ENCODE measurements at regions not wholly inside any gene's neighbourhood (a gene's known extent, or its start where the extent isn't known, plus 50 kb on each side); places are given as distances from the start of the nearest gene placed in this dataset.
"Not testable (repeated sequence)": the region's sequence is repeated elsewhere in the genome, so short reads cannot be mapped to it uniquely, and the experiment has no call there.

GRCh38 chr6:14754751-14755513 lies 490.9 kb upstream of the JARID2 start:
- DNase-seq, result no peak

- DNase-seq, result no peak
Measured at GRCh38 chr6:14756340-14756739, 489.5 kb upstream of the JARID2 start.

- no peak for DNase-seq
Measured at GRCh38 chr6:14757014-14757413, 488.9 kb upstream of the JARID2 start.

GRCh38 chr6:14757418-14757817 lies 488.5 kb upstream of the JARID2 start:
- no peak for DNase-seq

- DNase-seq, result no peak
Measured at GRCh38 chr6:14758421-14759081, 487.3 kb upstream of the JARID2 start.

GRCh38 chr6:14759976-14760672 lies 485.7 kb upstream of the JARID2 start:
- no peak for DNase-seq

GRCh38 chr6:14762077-14762476 lies 483.8 kb upstream of the JARID2 start:
- no peak for DNase-seq

- no peak for DNase-seq
Measured at GRCh38 chr6:14763139-14763538, 482.7 kb upstream of the JARID2 start.

GRCh38 chr6:14763616-14764015 lies 482.3 kb upstream of the JARID2 start:
- no peak for DNase-seq

- no peak for DNase-seq
Measured at GRCh38 chr6:14765106-14765505, 480.8 kb upstream of the JARID2 start.

GRCh38 chr6:14765721-14766390 lies 480.0 kb upstream of the JARID2 start:
- DNase-seq, result no peak

- no peak for DNase-seq
Measured at GRCh38 chr6:14766391-14766994, 479.4 kb upstream of the JARID2 start.

GRCh38 chr6:14767226-14767625 lies 478.6 kb upstream of the JARID2 start:
- DNase-seq, result no peak

GRCh38 chr6:14770040-14770439 lies 475.8 kb upstream of the JARID2 start:
- no peak for DNase-seq

- DNase-seq, result no peak
Measured at GRCh38 chr6:14770572-14770971, 475.3 kb upstream of the JARID2 start.

- DNase-seq, result no peak
Measured at GRCh38 chr6:14771016-14771415, 474.9 kb upstream of the JARID2 start.

GRCh38 chr6:14772188-14772587 lies 473.7 kb upstream of the JARID2 start:
- DNase-seq, result no peak

- DNase-seq, result no peak
Measured at GRCh38 chr6:14775528-14775927, 470.3 kb upstream of the JARID2 start.

GRCh38 chr6:14776307-14776706 lies 469.6 kb upstream of the JARID2 start:
- DNase-seq, result no peak

GRCh38 chr6:14781772-14782525 lies 463.9 kb upstream of the JARID2 start:
- no peak for DNase-seq

GRCh38 chr6:14782921-14783464 lies 462.9 kb upstream of the JARID2 start:
- DNase-seq, result not testable (repeated sequence)
